H9 (cell line): ENCODE measurements at regions not wholly inside any gene's neighbourhood (a gene's known extent, or its start where the extent isn't known, plus 50 kb on each side); places are given as distances from the start of the nearest gene placed in this dataset.

Experiments used
- DNase-seq: peaks from one replicate; pipeline ENCODE4 v3.0.0-alpha.2; 2017
- H2AFZ ChIP-seq: one replicate; pipeline ENCODE4 v1.6.1; 2013; ENCODE audit warnings: mild to moderate bottlenecking, low read length, control low read depth, moderate library complexity
- H2AK5ac ChIP-seq: 2 replicates; pipeline ENCODE4 v1.6.1; 2013; ENCODE audit warnings: low read length, control low read depth, mixed read lengths; ENCODE audit not compliant: insufficient read length
- H2BK120ac ChIP-seq: one replicate; pipeline ENCODE4 v1.6.1; 2013; ENCODE audit warnings: low read depth, mild to moderate bottlenecking, low read length, control low read depth, inconsistent platforms; ENCODE audit not compliant: poor library complexity, severe bottlenecking
- H2BK12ac ChIP-seq: 2 replicates; pipeline ENCODE4 v1.6.1; 2013; ENCODE audit warnings: low read length, control low read depth, mixed read lengths, low read depth; ENCODE audit not compliant: insufficient read length
- H2BK15ac ChIP-seq: 2 replicates; pipeline ENCODE4 v1.6.1; 2013; ENCODE audit warnings: low read depth, low read length, control low read depth
- H2BK20ac ChIP-seq: one replicate; pipeline ENCODE4 v1.6.1; 2013; ENCODE audit warnings: low read depth, mild to moderate bottlenecking, low read length, control low read depth, inconsistent platforms; ENCODE audit not compliant: poor library complexity, severe bottlenecking
- H2BK5ac ChIP-seq: 2 replicates; pipeline ENCODE4 v1.6.1; 2013; ENCODE audit warnings: low read length, control low read depth, mixed read lengths; ENCODE audit not compliant: insufficient read length
- H3K14ac ChIP-seq: 2 replicates; pipeline ENCODE4 v1.6.1; 2013; ENCODE audit warnings: low read length, control low read depth; ENCODE audit not compliant: insufficient read depth
- H3K18ac ChIP-seq: 2 replicates; pipeline ENCODE4 v1.6.1; 2013; ENCODE audit warnings: low read depth, mild to moderate bottlenecking, mixed read lengths, low read length, control low read depth; ENCODE audit not compliant: insufficient read length
- H3K23ac ChIP-seq: 2 replicates; pipeline ENCODE4 v1.6.1; 2013; ENCODE audit warnings: low read length, control low read depth, mixed read lengths, low read depth; ENCODE audit not compliant: insufficient read length
- H3K23me2 ChIP-seq: 2 replicates; pipeline ENCODE4 v1.6.1; 2013; ENCODE audit warnings: low read depth, mild to moderate bottlenecking, mixed read lengths, low read length, control low read depth; ENCODE audit not compliant: insufficient read length, poor library complexity, severe bottlenecking
- H3K27ac ChIP-seq: 2 replicates; pipeline ENCODE4 v1.5.1; 2013; ENCODE audit warnings: low read length, control low read depth, mixed read lengths, low read depth; ENCODE audit not compliant: insufficient read length
- H3K27me3 ChIP-seq: 2 replicates; pipeline ENCODE4 v1.6.1; 2013; ENCODE audit warnings: low read length, control low read depth, inconsistent platforms; ENCODE audit not compliant: insufficient read depth
- H3K4ac ChIP-seq: 2 replicates; pipeline ENCODE4 v1.6.1; 2013; ENCODE audit warnings: low read depth, mild to moderate bottlenecking, control low read depth, inconsistent platforms, low read length, moderate library complexity
- H3K4me1 ChIP-seq: 2 replicates; pipeline ENCODE4 v1.6.1; 2013; ENCODE audit warnings: low read length, control low read depth, inconsistent platforms; ENCODE audit not compliant: insufficient read depth
- H3K4me2 ChIP-seq: 2 replicates; pipeline ENCODE4 v1.6.1; 2013; ENCODE audit warnings: low read length, control low read depth, mixed read lengths; ENCODE audit not compliant: insufficient read length, insufficient read depth
- H3K56ac ChIP-seq: 2 replicates; pipeline ENCODE4 v1.6.1; 2013; ENCODE audit warnings: low read depth, mild to moderate bottlenecking, mixed read lengths, low read length, control low read depth; ENCODE audit not compliant: insufficient read length
- H3K79me1 ChIP-seq: 2 replicates; pipeline ENCODE4 v1.6.1; 2013; ENCODE audit warnings: low read depth, mild to moderate bottlenecking, moderate library complexity, low read length, control low read depth, inconsistent platforms; ENCODE audit not compliant: insufficient read depth, poor library complexity, severe bottlenecking
- H3K79me2 ChIP-seq: 2 replicates; pipeline ENCODE4 v1.6.1; 2013; ENCODE audit warnings: low read length, control low read depth, inconsistent platforms; ENCODE audit not compliant: insufficient read depth
- H3K9ac ChIP-seq: 2 replicates; pipeline ENCODE4 v1.6.1; 2013; ENCODE audit warnings: low read length, control low read depth, mixed read lengths; ENCODE audit not compliant: insufficient read length; ENCODE audit errors: extremely low read depth
- H3K9me3 ChIP-seq: one replicate; pipeline ENCODE4 v1.6.1; 2013; ENCODE audit warnings: low read depth, low read length, inconsistent platforms; ENCODE audit not compliant: control insufficient read depth
- H3T11ph ChIP-seq: one replicate; pipeline ENCODE4 v1.6.1; 2013; ENCODE audit warnings: mild to moderate bottlenecking, low read length, control low read depth, inconsistent platforms
- H4K20me1 ChIP-seq: one replicate; pipeline ENCODE4 v1.6.1; 2013; ENCODE audit not compliant: control insufficient read depth, insufficient read length, insufficient read depth
- H4K5ac ChIP-seq: 2 replicates; pipeline ENCODE4 v1.6.1; 2013; ENCODE audit warnings: low read depth, mild to moderate bottlenecking, mixed read lengths, low read length, control low read depth; ENCODE audit not compliant: insufficient read length
- H4K8ac ChIP-seq: replicated peaks from 2 replicates; pipeline ENCODE4 v1.6.1; 2013; ENCODE audit warnings: low read length, control low read depth, mixed read lengths, low read depth; ENCODE audit not compliant: insufficient read length
- H4K91ac ChIP-seq: 2 replicates; pipeline ENCODE4 v1.6.1; 2013; ENCODE audit warnings: low read depth, mild to moderate bottlenecking, moderate library complexity, mixed read lengths, low read length, control low read depth; ENCODE audit not compliant: insufficient read length
- H3K27ac Mint-ChIP-seq, 3 experiments: 2 replicates in 2 of 3; 3 replicates in 1 of 3; pipeline ENCODE4 v1.8.0; 2020 to 2021; ENCODE audit warnings: mixed read lengths in 3 of 3, mild to moderate bottlenecking in 1 of 3, moderate library complexity in 1 of 3
- H3K27me3 Mint-ChIP-seq: 2 replicates; pipeline ENCODE4 v1.8.0; 2021; ENCODE audit warnings: low read depth, mild to moderate bottlenecking, moderate library complexity, mixed read lengths
- H3K36me3 Mint-ChIP-seq, 3 experiments: 2 replicates in 2 of 3; 3 replicates in 1 of 3; pipeline ENCODE4 v1.8.0; 2020 to 2021; ENCODE audit warnings: low read depth in 3 of 3, mixed read lengths in 3 of 3; ENCODE audit not compliant: insufficient read depth in 1 of 3
- H3K4me1 Mint-ChIP-seq, 2 experiments: 2 replicates each; pipeline ENCODE4 v1.8.0; 2020; ENCODE audit warnings: mixed read lengths in 2 of 2
- H3K4me3 Mint-ChIP-seq, 2 experiments: 2 replicates in 1 of 2; 3 replicates in 1 of 2; pipeline ENCODE4 v1.8.0; 2020 to 2021; ENCODE audit warnings: mild to moderate bottlenecking in 2 of 2, mixed read lengths in 2 of 2, moderate library complexity in 1 of 2
- H3K9me3 Mint-ChIP-seq, 2 experiments: 2 replicates in 1 of 2; 3 replicates in 1 of 2; pipeline ENCODE4 v1.8.0; 2020; ENCODE audit warnings: mild to moderate bottlenecking in 2 of 2, mixed read lengths in 2 of 2, moderate library complexity in 1 of 2
- WGBS: extraction: QIAGEN DNeasy Blood & Tissue Kit; methylation state at CpG from one replicate; pipeline ENCODE4 v1.1.7; 2013; ENCODE audit warnings: missing lambda C conversion rate, low lambda C conversion rate, mixed read lengths; ENCODE audit not compliant: insufficient read length; ENCODE audit errors: extremely low coverage; 5-methylcytosine and 5-hydroxymethylcytosine counted together
- TF ChIP-seq, protein P1 (sequence below): fragments of 200-600 bp; sonication (generic); conservative IDR thresholded peaks from 3 replicates; pipeline ENCODE4 v1.8.0; 2021; ENCODE audit warnings: antibody characterized with exemption, mild to moderate bottlenecking

DNA sequence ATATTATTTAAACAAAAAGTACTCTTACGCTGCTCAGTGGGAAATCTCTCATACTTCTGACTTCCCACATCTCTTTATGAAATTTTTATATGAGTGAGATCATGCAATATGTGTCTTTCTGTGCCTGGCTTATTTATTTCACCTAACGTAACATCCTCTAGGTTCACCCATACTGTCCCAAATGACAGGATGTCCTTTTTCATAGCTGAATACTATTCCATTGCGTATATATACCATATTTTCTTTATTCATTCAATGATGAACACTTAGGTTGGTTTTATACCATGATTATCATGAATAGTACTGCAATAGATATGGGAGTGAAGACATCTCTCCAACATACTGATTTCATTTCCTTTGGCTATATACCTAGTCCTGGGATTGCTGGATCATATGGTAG, 57.8 kb upstream of the TPP2 start:
- Histone ChIP-seq H4K20me1 (no peaks in the 10 kb centered on the region), H3K56ac (no peak overlapping the region), H4K91ac (no peak overlapping the region), H2BK120ac (no peak overlapping the region), H3K4ac (no peak overlapping the region), H2BK12ac (no peak overlapping the region), H3K9ac (no peak overlapping the region), H3K14ac (no peak overlapping the region), H3K9me3 (no peaks in the 10 kb centered on the region), H3K23ac (no peak overlapping the region), H2AFZ (no peak overlapping the region), H2BK15ac (no peak overlapping the region), H3T11ph (no peak overlapping the region), H3K4me2 (no peak overlapping the region), H3K27ac (no peak overlapping the region), H3K4me1 (no peaks in the 10 kb centered on the region), H2BK20ac (no peak overlapping the region), H3K18ac (no peak overlapping the region), H2AK5ac (no peak overlapping the region), H3K27me3 (no peaks in the 10 kb centered on the region), H4K5ac (no peak overlapping the region), H3K79me1 (no peaks in the 10 kb centered on the region), H4K8ac (no peak overlapping the region), H2BK5ac (no peak overlapping the region), H3K23me2 (no peaks in the 10 kb centered on the region), H3K79me2 (no peaks in the 10 kb centered on the region)
- Mint-ChIP-seq H3K4me3 (no peak overlapping the region), H3K36me3 (no peaks in the 10 kb centered on the region), H3K9me3 (no peaks in the 10 kb centered on the region), H3K27me3 (no peaks in the 10 kb centered on the region), H3K27ac (no peak overlapping the region), H3K4me1 (peaks cover 0 to 2% of the 10 kb centered on the region in 2 experiments; a peak in 3 of 4 replicates)
- TF ChIP-seq, protein P1, sequence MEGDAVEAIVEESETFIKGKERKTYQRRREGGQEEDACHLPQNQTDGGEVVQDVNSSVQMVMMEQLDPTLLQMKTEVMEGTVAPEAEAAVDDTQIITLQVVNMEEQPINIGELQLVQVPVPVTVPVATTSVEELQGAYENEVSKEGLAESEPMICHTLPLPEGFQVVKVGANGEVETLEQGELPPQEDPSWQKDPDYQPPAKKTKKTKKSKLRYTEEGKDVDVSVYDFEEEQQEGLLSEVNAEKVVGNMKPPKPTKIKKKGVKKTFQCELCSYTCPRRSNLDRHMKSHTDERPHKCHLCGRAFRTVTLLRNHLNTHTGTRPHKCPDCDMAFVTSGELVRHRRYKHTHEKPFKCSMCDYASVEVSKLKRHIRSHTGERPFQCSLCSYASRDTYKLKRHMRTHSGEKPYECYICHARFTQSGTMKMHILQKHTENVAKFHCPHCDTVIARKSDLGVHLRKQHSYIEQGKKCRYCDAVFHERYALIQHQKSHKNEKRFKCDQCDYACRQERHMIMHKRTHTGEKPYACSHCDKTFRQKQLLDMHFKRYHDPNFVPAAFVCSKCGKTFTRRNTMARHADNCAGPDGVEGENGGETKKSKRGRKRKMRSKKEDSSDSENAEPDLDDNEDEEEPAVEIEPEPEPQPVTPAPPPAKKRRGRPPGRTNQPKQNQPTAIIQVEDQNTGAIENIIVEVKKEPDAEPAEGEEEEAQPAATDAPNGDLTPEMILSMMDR: no peak
- no CpG with 5 or more reads among the region's 3 CpGs for WGBS
- DNase-seq: no peak
